GM12878 (cell line): ENCODE measurements at regions not wholly inside any gene's neighbourhood (a gene's known extent, or its start where the extent isn't known, plus 50 kb on each side); places are given as distances from the start of the nearest gene placed in this dataset.

Experiments
- ATAC-seq: fragments of 200-7000 bp; cut with Tn5 transposase; 3 replicates; pipeline ENCODE4 v1.9.1; 2020; ENCODE audit warnings: mild to moderate bottlenecking, moderate library complexity
- BruUV-seq: library from RNA; stranded (reverse); fragments of 400-500 nt; replicated peaks from 2 replicates; lab custom pipeline; 2021; lab: Mats Ljungman, UMichigan
- CTCF ChIA-PET: fragments of 300-600 bp; sonication (Branson Sonifier 250); formaldehyde crosslinking; extraction: SDS; loops from one replicate; lab custom pipeline; 2021; ENCODE audit warnings: inconsistent platforms; lab: Yijun Ruan, JAX
- POLR2A ChIA-PET: fragments of 350-600 bp; formaldehyde crosslinking; extraction: SDS; loops from one replicate; lab custom pipeline; 2021; ENCODE audit warnings: inconsistent platforms; lab: Charles Lee
- RAD21 ChIA-PET: fragments of 300-600 bp; sonication (Branson Sonifier 250); formaldehyde crosslinking; loops from one replicate; lab custom pipeline; 2023; ENCODE audit warnings: antibody characterized with exemption; ENCODE audit not compliant: unreplicated experiment; lab: Charles Lee
- SMC1A ChIA-PET: fragments of 300-600 bp; sonication (Branson Sonifier 250); formaldehyde crosslinking; loops from one replicate; lab custom pipeline; 2023; ENCODE audit not compliant: unreplicated experiment, uncharacterized antibody; lab: Charles Lee
- DNase-seq: peaks from one replicate; pipeline ENCODE4 v3.0.0-alpha.2; 2011; ENCODE audit warnings: low read depth, low spot score
- FAIRE-seq: peaks from 3 replicates; lab custom pipeline; 2011; peaks lifted over from hg19 to GRCh38; lab: Jason Lieb, UNC
- H2AFZ ChIP-seq: 2 replicates; pipeline ENCODE4 v1.6.0; 2011; ENCODE audit warnings: low read depth, low read length, control low read depth; ENCODE audit not compliant: control insufficient read depth
- H3K27ac ChIP-seq: 2 replicates; pipeline ENCODE4 v1.5.1; 2011; ENCODE audit warnings: control low read depth; ENCODE audit not compliant: control insufficient read depth, insufficient read depth
- H3K27me3 ChIP-seq, 2 experiments: replicated peaks in 1 of 2; 2 replicates each; pipeline versions ENCODE4 v1.6.0 to v1.6.1; 2011; ENCODE audit warnings: low read length in 1 of 2; ENCODE audit not compliant: control insufficient read depth in 2 of 2, insufficient read depth in 2 of 2
- H3K36me3 ChIP-seq, 2 experiments: 2 replicates each; pipeline ENCODE4 v1.5.1; 2011; ENCODE audit warnings: low read length in 1 of 2; ENCODE audit not compliant: control insufficient read depth in 2 of 2, insufficient read depth in 2 of 2
- H3K4me1 ChIP-seq: 2 replicates; pipeline ENCODE4 v1.6.1; 2011; ENCODE audit warnings: mild to moderate bottlenecking, low read length, moderate library complexity, mixed read lengths; ENCODE audit not compliant: control insufficient read depth, insufficient read depth
- H3K4me2 ChIP-seq: 2 replicates; pipeline ENCODE4 v1.6.0; 2011; ENCODE audit warnings: control low read depth; ENCODE audit not compliant: control insufficient read depth, insufficient read depth
- H3K4me3 ChIP-seq: fragments of 200-600 bp; sonication (generic); 2 replicates; pipeline ENCODE4 v1.5.1; 2016
- H3K79me2 ChIP-seq: 2 replicates; pipeline ENCODE4 v1.6.0; 2011; ENCODE audit warnings: low read length; ENCODE audit not compliant: control insufficient read depth, insufficient read depth
- H3K9ac ChIP-seq: 2 replicates; pipeline ENCODE4 v1.8.0; 2011; ENCODE audit warnings: low read length, control low read depth, mixed read lengths; ENCODE audit not compliant: control insufficient read depth, insufficient read depth
- H3K9me3 ChIP-seq: replicated peaks from 3 replicates; pipeline ENCODE4 v1.5.1; 2011; ENCODE audit warnings: mild to moderate bottlenecking, low read length; ENCODE audit not compliant: control insufficient read depth, insufficient read depth
- H4K20me1 ChIP-seq: 2 replicates; pipeline ENCODE4 v1.6.0; 2011; ENCODE audit not compliant: control insufficient read depth, insufficient read depth
- ATF7 ChIP-seq: fragments of 450-650 bp; IDR thresholded peaks from 2 replicates; pipeline ENCODE4 v1.6.1; 2016; ENCODE audit warnings: low read depth, mild to moderate bottlenecking
- BHLHE40 ChIP-seq, 2 experiments: fragments of 450-650 bp in 1 of 2; IDR thresholded peaks; 2 replicates each; pipeline ENCODE4 v1.6.1; 2011 to 2017; ENCODE audit warnings: low read depth in 2 of 2, borderline replicate concordance in 1 of 2, improper control_type of control experiment in 1 of 2, low read length in 1 of 2, mild to moderate bottlenecking in 1 of 2
- CEBPZ ChIP-seq: fragments of 150-350 bp; IDR thresholded peaks from 2 replicates; pipeline ENCODE4 v1.6.1; 2016; ENCODE audit warnings: low read depth, low read length
- EGR1 ChIP-seq, 2 experiments: IDR thresholded peaks; 1 replicate in 1 of 2; 2 replicates in 1 of 2; pipeline ENCODE4 v1.6.1; 2011 to 2012; ENCODE audit warnings: low read depth in 2 of 2, low read length in 2 of 2, borderline replicate concordance in 1 of 2, mild to moderate bottlenecking in 1 of 2, moderate library complexity in 1 of 2
- FOS ChIP-seq: IDR thresholded peaks from 3 replicates; pipeline ENCODE4 v1.6.1; 2011; ENCODE audit warnings: borderline replicate concordance; ENCODE audit not compliant: insufficient read length; ENCODE audit errors: extremely low read depth
- MAX ChIP-seq: IDR thresholded peaks from 2 replicates; pipeline ENCODE4 v1.6.1; 2012; ENCODE audit warnings: low read depth, low read length, improper control_type of control experiment
- NFYA ChIP-seq: IDR thresholded peaks from 2 replicates; pipeline ENCODE4 v1.6.1; 2011; ENCODE audit warnings: low read depth, mild to moderate bottlenecking, low read length, improper control_type of control experiment, borderline replicate concordance
- SIN3A ChIP-seq: IDR thresholded peaks from 2 replicates; pipeline ENCODE4 v1.6.1; 2012; ENCODE audit warnings: low read depth, low read length, improper control_type of control experiment
- SREBF2 ChIP-seq: IDR thresholded peaks from 2 replicates; pipeline ENCODE4 v1.6.1; 2012; ENCODE audit warnings: mild to moderate bottlenecking, low read length
- ZNF592 ChIP-seq: fragments of 450-650 bp; IDR thresholded peaks from 2 replicates; pipeline ENCODE4 v1.6.1; 2017; ENCODE audit warnings: mild to moderate bottlenecking, moderate library complexity
- WGBS: methylation state at CpG from one replicate; pipeline ENCODE4 v1.1.6; 2016; ENCODE audit warnings: low lambda C conversion rate; ENCODE audit not compliant: insufficient replicate concordance, insufficient coverage; ENCODE audit errors: missing lambda C conversion rate; 5-methylcytosine and 5-hydroxymethylcytosine counted together
- in situ Hi-C: fragments of 300-500 bp; cut with MboI; formaldehyde crosslinking; loops from 9 replicates; pipeline ENCODE4 v1.14.3; 2018; ENCODE audit warnings: mixed read lengths
- intact Hi-C: fragments of 100-400 bp; cut with micrococcal nuclease; formaldehyde crosslinking; loops from one replicate; pipeline ENCODE4 v1.14.2; 2022; ENCODE audit not compliant: unreplicated experiment

GRCh38 chr6:4421837-4422236 is 286.5 kb upstream of the ECI2 start:
- in situ Hi-C loops (no loop called here), intact Hi-C loops (no loop called here)
- Histone ChIP-seq H4K20me1 (no peaks in the 10 kb centered on the region), H3K4me1 (no peaks in the 10 kb centered on the region), H3K4me2 (no peak overlapping the region), H3K9ac (no peak overlapping the region), H3K36me3 (no peaks in the 10 kb centered on the region), H3K27ac (no peak overlapping the region), H3K27me3 (no peaks in the 10 kb centered on the region), H3K79me2 (no peaks in the 10 kb centered on the region), H2AFZ (no peak overlapping the region), H3K4me3 (no peak overlapping the region), H3K9me3 (no peaks in the 10 kb centered on the region; the same call in 2 of the 3 replicates)
- CTCF ChIA-PET, result no interaction called here
- RAD21 ChIA-PET, result no interaction called here
- no TSS peak for BruUV-seq
- WGBS, result 30% methylated on average over 2 of the region's 2 CpGs
- SMC1A ChIA-PET, result no interaction called here
- DNase-seq (no peak), ATAC-seq (no peak), FAIRE-seq (no peak)
- TF ChIP-seq FOS, result no peak
- TF ChIP-seq NFYA, result no peak
- TF ChIP-seq MAX, result no peak
- TF ChIP-seq EGR1 (IDR thresholded peaks at IDR 0.05; ENCODE audit: borderline replicate concordance in 1 of 2, low read depth in 2 of 2, low read length in 2 of 2), result no peak
- no peak for TF ChIP-seq SIN3A
- TF ChIP-seq SREBF2, result no peak
- no peak for TF ChIP-seq CEBPZ
- TF ChIP-seq ATF7, result no peak
- TF ChIP-seq BHLHE40 (IDR thresholded peaks at IDR 0.05; ENCODE audit: borderline replicate concordance in 1 of 2, low read depth in 2 of 2, low read length in 1 of 2), result no peak
- no peak for TF ChIP-seq ZNF592
- POLR2A ChIA-PET, result no interaction called here
